K562 (cell line): ENCODE measurements at regions not wholly inside any gene's neighbourhood (a gene's known extent, or its start where the extent isn't known, plus 50 kb on each side); places are given as distances from the start of the nearest gene placed in this dataset.

Source experiments
- CTCF ChIP-seq, 3 experiments: IDR thresholded peaks in 2 of 3; conservative IDR thresholded peaks in 1 of 3; 2 replicates each; pipeline ENCODE4 v1.5.1; 2011 to 2012; ENCODE audit warnings: low read length in 3 of 3, mild to moderate bottlenecking in 3 of 3, control low read depth in 2 of 3, improper control_type of control experiment in 1 of 3, inconsistent platforms in 1 of 3, low read depth in 1 of 3, mixed read lengths in 1 of 3, moderate library complexity in 1 of 3; ENCODE audit not compliant: insufficient read depth in 2 of 3
- HINFP ChIP-seq: fragments of 450-650 bp; conservative IDR thresholded peaks from 2 replicates; pipeline ENCODE4 v1.6.1; 2016; ENCODE audit warnings: missing genetic modification characterization, low read depth, mild to moderate bottlenecking, control low read depth, missing compliant biosample characterization
- JUN ChIP-seq, 2 experiments: sonication (generic) in 1 of 2; formaldehyde crosslinking in 1 of 2; IDR thresholded peaks; 2 replicates each; pipeline versions ENCODE4 v1.6.1 to v1.8.0; 2012 to 2022; ENCODE audit warnings: borderline replicate concordance in 2 of 2, mild to moderate bottlenecking in 2 of 2, improper control_type of control experiment in 1 of 2, low read depth in 1 of 2, low read length in 1 of 2, missing genetic modification reagents in 1 of 2
- MAFF ChIP-seq: IDR thresholded peaks from 2 replicates; pipeline ENCODE4 v1.6.1; 2012; ENCODE audit warnings: low read length, improper control_type of control experiment
- MTA1 ChIP-seq: fragments of 450-650 bp; IDR thresholded peaks from 2 replicates; pipeline ENCODE4 v1.6.1; 2017; ENCODE audit warnings: borderline replicate concordance
- RBM39 ChIP-seq: fragments of 200-400 bp; formaldehyde crosslinking; optimal IDR thresholded peaks from 2 replicates; pipeline ENCODE3; 2018; ENCODE audit warnings: low read depth, low read length
- ZBTB7A ChIP-seq: IDR thresholded peaks from 2 replicates; pipeline ENCODE4 v1.6.1; 2011; ENCODE audit warnings: low read depth, mild to moderate bottlenecking, low read length, moderate library complexity, borderline replicate concordance; ENCODE audit not compliant: control insufficient read depth
- ZNF407 ChIP-seq: fragments of 450-650 bp; IDR thresholded peaks from 2 replicates; pipeline ENCODE4 v1.6.1; 2016; ENCODE audit warnings: low read depth

- TF ChIP-seq ZNF407 (no peak), MAFF (0 out of 2 replicates have a peak, but pooled peaks have one; percentile 44), CTCF (IDR thresholded peaks at IDR 0.05 in 2 of 3, conservative IDR thresholded peaks at IDR 0.05 in 1 of 3; ENCODE audit: insufficient read depth in 2 of 3, low read depth in 1 of 3, low read length in 3 of 3) (no peak), JUN (IDR thresholded peaks at IDR 0.05; ENCODE audit: borderline replicate concordance, low read depth, low read length) (no peak), JUN (CRISPR knock-in tag; IDR thresholded peaks at IDR 0.05; ENCODE audit: borderline replicate concordance) (no peak), RBM39 (no peak), MTA1 (no peak), HINFP (tag) (no peak), ZBTB7A (no peak)
Measured at GRCh38 chr4:163939597-163939996, 445.1 kb downstream of the TMA16 start (continued).
